Liver (tissue), 8 donors: ENCODE measurements at regions not wholly inside any gene's neighbourhood (a gene's known extent, or its start where the extent isn't known, plus 50 kb on each side); places are given as distances from the start of the nearest gene placed in this dataset.

Experiments used
- DNase-seq: peaks from one replicate; pipeline ENCODE4 v3.0.0-alpha.2; 2017; ENCODE audit warnings: low spot score
- H3K27ac ChIP-seq, 2 donors: one replicate each; pipeline ENCODE4 v1.7.0; 2013; ENCODE audit warnings: inconsistent platforms in 2 of 2, low read length in 2 of 2, control low read depth in 1 of 2, low read depth in 1 of 2, mild to moderate bottlenecking in 1 of 2
- H3K27me3 ChIP-seq, 4 donors: one replicate each; pipeline versions ENCODE4 v1.6.1 to v1.7.0; 2013; ENCODE audit warnings: low read length in 3 of 4, inconsistent platforms in 1 of 4, mild to moderate bottlenecking in 1 of 4, moderate library complexity in 1 of 4; ENCODE audit not compliant: control insufficient read depth in 4 of 4, insufficient read depth in 4 of 4
- H3K36me3 ChIP-seq, 4 donors: one replicate each; pipeline versions ENCODE4 v1.6.1 to v1.7.0; 2013; ENCODE audit warnings: low read length in 3 of 4, mild to moderate bottlenecking in 3 of 4, low read depth in 1 of 4, moderate library complexity in 1 of 4; ENCODE audit not compliant: control insufficient read depth in 4 of 4, insufficient read depth in 3 of 4
- H3K4me1 ChIP-seq, 4 donors: one replicate each; pipeline versions ENCODE4 v1.6.1 to v1.7.0; 2013; ENCODE audit warnings: low read length in 3 of 4, mild to moderate bottlenecking in 3 of 4, moderate library complexity in 1 of 4; ENCODE audit not compliant: control insufficient read depth in 4 of 4, insufficient read depth in 4 of 4
- H3K4me3 ChIP-seq, 3 donors: one replicate each; pipeline versions ENCODE4 v1.6.1 to v1.7.0; 2013; ENCODE audit warnings: low read length in 3 of 3, control low read depth in 1 of 3, low read depth in 1 of 3, mild to moderate bottlenecking in 1 of 3
- H3K9ac ChIP-seq, 2 donors: one replicate each; pipeline ENCODE4 v1.7.0; 2013; ENCODE audit warnings: low read length in 2 of 2, mild to moderate bottlenecking in 2 of 2, moderate library complexity in 2 of 2, control low read depth in 1 of 2, low read depth in 1 of 2
- H3K9me3 ChIP-seq, 4 donors: one replicate each; pipeline versions ENCODE4 v1.6.1 to v1.7.0; 2013; ENCODE audit warnings: low read length in 3 of 4; ENCODE audit not compliant: control insufficient read depth in 4 of 4
- CTCF ChIP-seq: fragments of 150-350 bp; IDR thresholded peaks from 2 replicates; pipeline ENCODE4 v1.5.1; 2017; ENCODE audit warnings: improper control_type of control experiment, low read depth, low read length; ENCODE audit not compliant: missing input control
- EGR1 ChIP-seq, 2 donors: IDR thresholded peaks; 2 replicates each; pipeline ENCODE4 v1.6.1; 2016 to 2018; ENCODE audit warnings: antibody characterized with exemption in 2 of 2, low read depth in 2 of 2
- FOXA2 ChIP-seq: IDR thresholded peaks from 2 replicates; pipeline ENCODE4 v1.6.1; 2016; ENCODE audit warnings: antibody characterized with exemption
- GABPA ChIP-seq, 2 donors: IDR thresholded peaks in 1 of 2; conservative IDR thresholded peaks in 1 of 2; 2 replicates each; pipeline ENCODE4 v1.6.1; 2016; ENCODE audit warnings: antibody characterized with exemption in 2 of 2, mild to moderate bottlenecking in 1 of 2, moderate library complexity in 1 of 2
- HNF4A ChIP-seq, 2 donors: conservative IDR thresholded peaks; 2 replicates each; pipeline ENCODE4 v1.6.1; 2016; ENCODE audit warnings: antibody characterized with exemption in 2 of 2, mild to moderate bottlenecking in 2 of 2
- JUND ChIP-seq, 2 donors: IDR thresholded peaks; 2 replicates each; pipeline ENCODE4 v1.6.1; 2016; ENCODE audit warnings: antibody characterized with exemption in 2 of 2
- MAX ChIP-seq: IDR thresholded peaks from 2 replicates; pipeline ENCODE4 v1.6.1; 2016; ENCODE audit warnings: antibody characterized with exemption
- NR2F2 ChIP-seq: IDR thresholded peaks from 2 replicates; pipeline ENCODE4 v1.6.1; 2016; ENCODE audit warnings: antibody characterized with exemption
- RAD21 ChIP-seq, 2 donors: IDR thresholded peaks; 2 replicates each; pipeline ENCODE4 v1.6.1; 2016; ENCODE audit warnings: antibody characterized with exemption in 2 of 2, mild to moderate bottlenecking in 2 of 2
- SP1 ChIP-seq: IDR thresholded peaks from 2 replicates; pipeline ENCODE4 v1.6.1; 2018; ENCODE audit warnings: antibody characterized with exemption, mild to moderate bottlenecking
- TAF1 ChIP-seq: conservative IDR thresholded peaks from 2 replicates; pipeline ENCODE4 v1.6.1; 2016; ENCODE audit warnings: antibody characterized with exemption, mild to moderate bottlenecking
- WGBS: extraction: QIAGEN DNeasy Blood & Tissue Kit; methylation state at CpG from one replicate; pipeline ENCODE4 v1.1.7; 2013; 5-methylcytosine and 5-hydroxymethylcytosine counted together
- TF ChIP-seq, protein P1 (sequence below): IDR thresholded peaks from 2 replicates; pipeline ENCODE4 v1.6.1; 2016; ENCODE audit warnings: antibody characterized with exemption, mild to moderate bottlenecking
- donor health status: healthy.
- donor health status: healthy.
- donor health status: healthy.
- donor health status: healthy.
- donor health status: healthy.

DNA sequence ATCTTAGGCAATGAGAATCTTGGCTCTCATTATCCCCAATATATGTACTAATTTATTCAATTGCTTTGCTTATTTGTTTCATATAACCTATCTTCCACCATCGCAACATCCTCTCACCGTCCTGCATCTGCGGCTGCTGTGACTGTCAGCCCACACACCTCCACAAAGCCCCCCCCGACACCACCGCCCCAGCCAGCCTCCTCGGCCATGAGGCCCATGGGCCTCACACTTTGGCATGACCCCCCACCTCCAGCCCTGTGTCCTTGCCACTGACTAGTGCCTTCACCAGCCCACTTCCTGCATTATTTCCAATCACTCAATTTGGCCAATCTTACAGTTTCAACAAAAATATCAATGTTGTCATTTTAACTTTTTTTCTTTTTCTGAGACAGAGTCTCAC is 60.7 kb upstream of the TOX2 start:
- no peak for DNase-seq
- no peak for TF ChIP-seq FOXA2
- H3K27ac ChIP-seq: no peak overlapping the region
- H3K36me3 ChIP-seq: no peaks in the 10 kb centered on the region
- no peak overlapping the region for H3K9ac ChIP-seq
- 96% methylated on average over 6 of the region's 6 CpGs for WGBS
- no peaks in the 10 kb centered on the region for H3K4me1 ChIP-seq
- no peak overlapping the region for H3K4me3 ChIP-seq
- H3K27me3 ChIP-seq: no peaks in the 10 kb centered on the region
- H3K9me3 ChIP-seq: no peaks in the 10 kb centered on the region

DNA sequence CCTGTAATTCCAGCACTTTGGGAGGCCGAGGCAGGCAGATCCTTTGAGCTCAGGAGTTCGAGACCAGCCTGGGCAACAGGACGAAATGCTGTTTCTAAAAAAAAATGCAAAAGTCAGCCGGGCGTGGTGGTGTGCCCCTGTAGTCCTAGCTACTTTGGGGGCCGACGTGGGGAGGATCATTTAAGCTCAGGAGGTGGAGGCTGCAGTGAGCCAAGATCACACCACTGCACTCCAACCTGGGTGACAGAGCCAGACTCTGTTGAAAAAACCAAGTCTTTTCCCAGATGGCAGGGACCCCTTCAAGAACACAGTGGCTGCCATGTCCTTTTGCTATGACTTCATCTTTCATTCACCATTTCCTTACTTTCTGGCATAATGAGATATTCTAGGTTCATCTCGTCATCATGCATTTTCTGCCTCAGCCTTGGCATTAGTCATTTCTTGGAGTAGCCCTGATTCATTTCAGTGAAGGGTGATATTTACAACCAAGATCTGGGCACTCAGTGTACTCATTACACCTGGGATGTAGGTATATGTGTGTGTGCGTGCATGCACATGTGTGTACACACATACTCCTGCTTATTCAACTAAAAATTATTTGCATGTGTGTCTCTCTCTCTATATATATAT is 61.4 kb upstream of the TOX2 start:
- no peaks in the 10 kb centered on the region for H3K4me1 ChIP-seq
- no peak overlapping the region for H3K4me3 ChIP-seq
- TF ChIP-seq MAX (no peak), EGR1 (IDR thresholded peaks at IDR 0.05; ENCODE audit: low read depth in 2 of 2) (no peak), JUND (IDR thresholded peaks at IDR 0.05) (no peak)
- H3K27me3 ChIP-seq: no peaks in the 10 kb centered on the region
- H3K9ac ChIP-seq: no peak overlapping the region
- H3K27ac ChIP-seq: no peak overlapping the region
- no peaks in the 10 kb centered on the region for H3K9me3 ChIP-seq
- no peaks in the 10 kb centered on the region for H3K36me3 ChIP-seq
- no peak for DNase-seq
- WGBS: 87% methylated on average over 9 of the region's 9 CpGs

GRCh38 chr20:43849496-43850186 is 65.0 kb upstream of the TOX2 start:
- Histone ChIP-seq H3K27me3 (no peaks in the 10 kb centered on the region), H3K4me1 (no peaks in the 10 kb centered on the region), H3K4me3 (no peak overlapping the region), H3K9ac (no peak overlapping the region), H3K9me3 (no peaks in the 10 kb centered on the region), H3K36me3 (no peaks in the 10 kb centered on the region), H3K27ac (peak overlapping the region; percentile 17 to 46)
- no peak for DNase-seq
- 70% methylated on average over 13 of the region's 13 CpGs for WGBS
- TF ChIP-seq HNF4A (conservative IDR thresholded peaks at IDR 0.05) (no peak), MAX (no peak), TAF1 (no peak), GABPA (IDR thresholded peaks at IDR 0.05 in 1 of 2, conservative IDR thresholded peaks at IDR 0.05 in 1 of 2) (no peak), JUND (IDR thresholded peaks at IDR 0.05) (peak; percentile 28 to 40), RAD21 (IDR thresholded peaks at IDR 0.05) (peak; percentile 9 to 10), NR2F2 (no peak), CTCF (no peak), SP1 (no peak)
- TF ChIP-seq, protein P1, sequence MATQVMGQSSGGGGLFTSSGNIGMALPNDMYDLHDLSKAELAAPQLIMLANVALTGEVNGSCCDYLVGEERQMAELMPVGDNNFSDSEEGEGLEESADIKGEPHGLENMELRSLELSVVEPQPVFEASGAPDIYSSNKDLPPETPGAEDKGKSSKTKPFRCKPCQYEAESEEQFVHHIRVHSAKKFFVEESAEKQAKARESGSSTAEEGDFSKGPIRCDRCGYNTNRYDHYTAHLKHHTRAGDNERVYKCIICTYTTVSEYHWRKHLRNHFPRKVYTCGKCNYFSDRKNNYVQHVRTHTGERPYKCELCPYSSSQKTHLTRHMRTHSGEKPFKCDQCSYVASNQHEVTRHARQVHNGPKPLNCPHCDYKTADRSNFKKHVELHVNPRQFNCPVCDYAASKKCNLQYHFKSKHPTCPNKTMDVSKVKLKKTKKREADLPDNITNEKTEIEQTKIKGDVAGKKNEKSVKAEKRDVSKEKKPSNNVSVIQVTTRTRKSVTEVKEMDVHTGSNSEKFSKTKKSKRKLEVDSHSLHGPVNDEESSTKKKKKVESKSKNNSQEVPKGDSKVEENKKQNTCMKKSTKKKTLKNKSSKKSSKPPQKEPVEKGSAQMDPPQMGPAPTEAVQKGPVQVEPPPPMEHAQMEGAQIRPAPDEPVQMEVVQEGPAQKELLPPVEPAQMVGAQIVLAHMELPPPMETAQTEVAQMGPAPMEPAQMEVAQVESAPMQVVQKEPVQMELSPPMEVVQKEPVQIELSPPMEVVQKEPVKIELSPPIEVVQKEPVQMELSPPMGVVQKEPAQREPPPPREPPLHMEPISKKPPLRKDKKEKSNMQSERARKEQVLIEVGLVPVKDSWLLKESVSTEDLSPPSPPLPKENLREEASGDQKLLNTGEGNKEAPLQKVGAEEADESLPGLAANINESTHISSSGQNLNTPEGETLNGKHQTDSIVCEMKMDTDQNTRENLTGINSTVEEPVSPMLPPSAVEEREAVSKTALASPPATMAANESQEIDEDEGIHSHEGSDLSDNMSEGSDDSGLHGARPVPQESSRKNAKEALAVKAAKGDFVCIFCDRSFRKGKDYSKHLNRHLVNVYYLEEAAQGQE: peak; percentile 48
